ENCODE measurements at regions not wholly inside any gene's neighbourhood (a gene's known extent, or its start where the extent isn't known, plus 50 kb on each side); places are given as distances from the start of the nearest gene placed in this dataset.

DNA sequence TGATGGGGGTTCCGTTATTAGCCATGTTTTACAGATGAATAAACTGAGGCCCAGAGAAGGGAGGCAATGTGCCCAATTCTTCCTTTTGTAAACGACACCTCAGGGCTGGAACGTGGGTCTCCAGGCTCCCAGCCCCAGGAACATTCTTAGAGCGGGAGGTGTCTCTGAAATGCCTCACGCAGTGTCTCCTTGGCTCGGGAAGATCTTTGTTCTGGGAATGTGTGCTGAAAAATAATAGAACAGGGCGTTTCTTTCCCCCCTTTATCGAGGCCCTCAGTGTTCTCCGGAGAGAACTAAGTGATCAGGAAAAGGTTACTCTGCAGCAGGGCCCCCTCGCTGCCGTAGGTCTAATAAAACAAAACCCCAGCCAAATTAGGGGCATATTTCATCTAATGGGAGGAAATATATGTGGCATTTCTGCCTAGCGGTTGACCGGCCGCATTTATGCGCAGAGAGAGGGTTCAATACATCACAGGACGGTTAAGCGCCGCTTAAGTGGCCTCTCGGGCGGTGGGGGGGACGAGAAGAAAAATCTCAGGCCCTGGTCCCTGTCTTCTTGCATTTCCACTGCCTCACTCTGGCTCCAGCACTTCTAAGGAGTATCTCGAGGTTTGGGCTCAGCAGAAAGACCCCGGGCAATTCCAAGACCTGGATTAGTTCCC, 564.3 kb downstream of the MN1 start:
- Histone ChIP-seq H4K5ac (ENCODE audit: insufficient read length, low read depth, low read length) (no peak overlapping the region), H3K27me3 (ENCODE audit: insufficient read depth, low read length) (no peaks in the 10 kb centered on the region), H2BK120ac (ENCODE audit: low read depth, low read length, poor library complexity, severe bottlenecking) (no peak overlapping the region), H4K8ac (replicated peaks; ENCODE audit: insufficient read length, low read depth, low read length) (no peak overlapping the region), H3T11ph (ENCODE audit: low read length) (no peak overlapping the region), H2BK12ac (ENCODE audit: insufficient read length, low read depth, low read length) (no peak overlapping the region), H2AFZ (ENCODE audit: low read length) (no peak overlapping the region), H2AK5ac (ENCODE audit: insufficient read length, low read length) (no peak overlapping the region), H3K9ac (ENCODE audit: extremely low read depth, insufficient read length, low read length) (no peak overlapping the region), H3K27ac (ENCODE audit: insufficient read length, low read depth, low read length) (no peak overlapping the region), H3K56ac (ENCODE audit: insufficient read length, low read depth, low read length) (no peak overlapping the region), H3K23ac (ENCODE audit: insufficient read length, low read depth, low read length) (no peak overlapping the region), H4K20me1 (ENCODE audit: control insufficient read depth, insufficient read depth, insufficient read length) (peaks cover 5% of the 10 kb centered on the region), H2BK5ac (ENCODE audit: insufficient read length, low read length) (no peak overlapping the region), H3K23me2 (ENCODE audit: insufficient read length, low read depth, low read length, poor library complexity, severe bottlenecking) (no peaks in the 10 kb centered on the region), H3K4me2 (ENCODE audit: insufficient read depth, insufficient read length, low read length) (no peak overlapping the region), H3K4ac (ENCODE audit: low read depth, low read length) (no peak overlapping the region), H3K79me2 (ENCODE audit: insufficient read depth, low read length) (no peaks in the 10 kb centered on the region), H3K18ac (ENCODE audit: insufficient read length, low read depth, low read length) (no peak overlapping the region), H3K79me1 (ENCODE audit: insufficient read depth, low read depth, low read length, poor library complexity, severe bottlenecking) (no peaks in the 10 kb centered on the region), H3K14ac (ENCODE audit: insufficient read depth, low read length) (no peak overlapping the region), H4K91ac (ENCODE audit: insufficient read length, low read depth, low read length) (no peak overlapping the region), H3K9me3 (ENCODE audit: control insufficient read depth, low read depth, low read length) (no peaks in the 10 kb centered on the region), H2BK20ac (ENCODE audit: low read depth, low read length, poor library complexity, severe bottlenecking) (no peak overlapping the region), H2BK15ac (ENCODE audit: low read depth, low read length) (no peak overlapping the region), H3K4me1 (ENCODE audit: insufficient read depth, low read length) (no peaks in the 10 kb centered on the region; the same call in 1 of the 2 replicates)
- no peak for DNase-seq
- TF ChIP-seq, protein P1, sequence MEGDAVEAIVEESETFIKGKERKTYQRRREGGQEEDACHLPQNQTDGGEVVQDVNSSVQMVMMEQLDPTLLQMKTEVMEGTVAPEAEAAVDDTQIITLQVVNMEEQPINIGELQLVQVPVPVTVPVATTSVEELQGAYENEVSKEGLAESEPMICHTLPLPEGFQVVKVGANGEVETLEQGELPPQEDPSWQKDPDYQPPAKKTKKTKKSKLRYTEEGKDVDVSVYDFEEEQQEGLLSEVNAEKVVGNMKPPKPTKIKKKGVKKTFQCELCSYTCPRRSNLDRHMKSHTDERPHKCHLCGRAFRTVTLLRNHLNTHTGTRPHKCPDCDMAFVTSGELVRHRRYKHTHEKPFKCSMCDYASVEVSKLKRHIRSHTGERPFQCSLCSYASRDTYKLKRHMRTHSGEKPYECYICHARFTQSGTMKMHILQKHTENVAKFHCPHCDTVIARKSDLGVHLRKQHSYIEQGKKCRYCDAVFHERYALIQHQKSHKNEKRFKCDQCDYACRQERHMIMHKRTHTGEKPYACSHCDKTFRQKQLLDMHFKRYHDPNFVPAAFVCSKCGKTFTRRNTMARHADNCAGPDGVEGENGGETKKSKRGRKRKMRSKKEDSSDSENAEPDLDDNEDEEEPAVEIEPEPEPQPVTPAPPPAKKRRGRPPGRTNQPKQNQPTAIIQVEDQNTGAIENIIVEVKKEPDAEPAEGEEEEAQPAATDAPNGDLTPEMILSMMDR (conservative IDR thresholded peaks at IDR 0.05) = no peak
- peaks cover 3 to 11% of the 10 kb centered on the region in 2 experiments; a peak in 3 of 4 replicates for H3K4me1 Mint-ChIP-seq
- H3K9me3 Mint-ChIP-seq = no peaks in the 10 kb centered on the region; a peak in 1 of 5 replicates
- no CpG with 5 or more reads among the region's 23 CpGs for WGBS (ENCODE audit: extremely low coverage, insufficient read length, low lambda C conversion rate)
- no peaks in the 10 kb centered on the region for H3K36me3 Mint-ChIP-seq (ENCODE audit: insufficient read depth in 1 of 3, low read depth in 3 of 3)
- no peak overlapping the region for H3K27ac Mint-ChIP-seq
- peaks cover 22% of the 10 kb centered on the region for H3K27me3 Mint-ChIP-seq (ENCODE audit: low read depth)
- H3K4me3 Mint-ChIP-seq = no peak overlapping the region
